AG04450 (cell line): ENCODE measurements at regions not wholly inside any gene's neighbourhood (a gene's known extent, or its start where the extent isn't known, plus 50 kb on each side); places are given as distances from the start of the nearest gene placed in this dataset.

ENCODE experiments used
- CTCF ChIA-PET: fragments of 300-600, 350-600 bp; formaldehyde crosslinking; extraction: SDS; loops from one replicate; lab custom pipeline; 2022; ENCODE audit warnings: antibody characterized with exemption, inconsistent platforms; lab: Charles Lee
- POLR2A ChIA-PET: fragments of 350-600 bp; formaldehyde crosslinking; extraction: SDS; loops from one replicate; lab custom pipeline; 2021; ENCODE audit warnings: antibody characterized with exemption, inconsistent platforms; lab: Yijun Ruan, JAX
- DNase-seq: peaks from one replicate; pipeline ENCODE4 v3.0.0-alpha.2; 2011; ENCODE audit warnings: low read depth, low spot score
- H3K27ac ChIP-seq: one replicate; pipeline ENCODE4 v1.5.1; 2012; ENCODE audit warnings: low read depth, low read length, control low read depth
- H3K27me3 ChIP-seq: one replicate; pipeline ENCODE4 v1.6.0; 2012; ENCODE audit warnings: low read length; ENCODE audit not compliant: control insufficient read depth, insufficient read depth
- H3K4me3 ChIP-seq: 2 replicates; pipeline ENCODE4 v1.5.1; 2011; ENCODE audit warnings: mild to moderate bottlenecking, low read depth, low read length, control low read depth
- H3K9me3 ChIP-seq: 2 replicates; pipeline ENCODE4 v1.5.1; 2012; ENCODE audit warnings: low read length; ENCODE audit not compliant: control insufficient read depth, insufficient read depth
- CTCF ChIP-seq: IDR thresholded peaks from 2 replicates; pipeline ENCODE4 v1.5.1; 2011; ENCODE audit warnings: low read depth, low read length, control low read depth, inconsistent platforms

- ChIA-PET POLR2A (no interaction called here), CTCF (no interaction called here)
- no peaks in the 10 kb centered on the region for H3K27me3 ChIP-seq
- no peaks in the 10 kb centered on the region for H3K9me3 ChIP-seq
- no peak overlapping the region for H3K4me3 ChIP-seq
- no peak for DNase-seq
- TF ChIP-seq CTCF, result no peak
- no peak overlapping the region for H3K27ac ChIP-seq
Measured at GRCh38 chr7:12957487-12957886, 270.1 kb downstream of the ARL4A start.

- ChIA-PET CTCF (no interaction called here), POLR2A (no interaction called here)
- no peak for DNase-seq
- Histone ChIP-seq H3K27ac (no peak overlapping the region), H3K4me3 (no peak overlapping the region), H3K27me3 (no peaks in the 10 kb centered on the region), H3K9me3 (no peaks in the 10 kb centered on the region)
- TF ChIP-seq CTCF, result no peak
Measured at GRCh38 chr7:12961910-12962480, 274.6 kb downstream of the ARL4A start.

GRCh38 chr7:12963435-12963834 lies 276.0 kb downstream of the ARL4A start:
- CTCF ChIA-PET, result no interaction called here
- POLR2A ChIA-PET, result no interaction called here
- no peak overlapping the region for H3K4me3 ChIP-seq
- H3K27me3 ChIP-seq, result no peaks in the 10 kb centered on the region
- H3K27ac ChIP-seq, result no peak overlapping the region
- DNase-seq, result no peak
- no peak for TF ChIP-seq CTCF
- no peaks in the 10 kb centered on the region for H3K9me3 ChIP-seq

GRCh38 chr7:12964836-12965235 lies 277.4 kb downstream of the ARL4A start:
- ChIA-PET CTCF (no interaction called here), POLR2A (no interaction called here)
- Histone ChIP-seq H3K27me3 (no peaks in the 10 kb centered on the region), H3K4me3 (no peak overlapping the region), H3K27ac (no peak overlapping the region), H3K9me3 (no peaks in the 10 kb centered on the region)
- TF ChIP-seq CTCF, result no peak
- DNase-seq, result no peak

DNA sequence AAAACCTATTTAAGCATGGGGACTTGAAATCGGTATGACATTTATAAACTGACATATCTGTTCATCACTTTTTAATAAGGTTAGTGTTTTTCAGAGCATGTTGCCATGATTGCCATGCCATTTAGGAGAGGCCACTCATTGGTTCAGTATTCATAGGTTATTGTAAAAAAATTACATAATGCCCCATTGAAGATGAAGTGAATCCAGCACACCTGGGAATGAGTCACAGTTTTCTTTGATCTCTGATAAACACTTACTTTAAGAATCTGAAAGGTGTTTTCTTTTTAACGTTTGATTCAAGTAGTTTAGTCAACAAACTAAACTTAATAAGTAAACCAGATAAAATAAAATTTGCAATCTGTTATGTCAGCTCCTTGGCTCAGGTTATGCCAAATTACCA lies 278.3 kb downstream of the ARL4A start:
- ChIA-PET POLR2A (no interaction called here), CTCF (no interaction called here)
- H3K27me3 ChIP-seq, result no peaks in the 10 kb centered on the region
- no peak for TF ChIP-seq CTCF
- H3K9me3 ChIP-seq, result no peaks in the 10 kb centered on the region
- H3K4me3 ChIP-seq, result no peak overlapping the region
- no peak for DNase-seq
- H3K27ac ChIP-seq, result no peak overlapping the region
